T-helper 17 cell (primary cell): ENCODE measurements at regions not wholly inside any gene's neighbourhood (a gene's known extent, or its start where the extent isn't known, plus 50 kb on each side); places are given as distances from the start of the nearest gene placed in this dataset.

Experiments used
- ATAC-seq: fragments of 150-1000 bp; cut with Tn5 transposase; 2 replicates; pipeline ENCODE4 v1.10.0; 2021; ENCODE audit warnings: mild to moderate bottlenecking, moderate library complexity
- DNase-seq, 3 donors: peaks; one replicate each; pipeline versions ENCODE4 v3.0.0 to v3.0.0-alpha.2; 2020 to 2021
- H3K9me3 ChIP-seq: one replicate; pipeline ENCODE4 v1.7.0; 2013; ENCODE audit warnings: low read length, mild to moderate bottlenecking; ENCODE audit not compliant: control insufficient read depth, poor library complexity, severe bottlenecking
- H3K27ac Mint-ChIP-seq: one replicate; pipeline ENCODE4 v1.8.0; 2022; ENCODE audit warnings: mild to moderate bottlenecking, moderate library complexity, mixed read lengths
- H3K27me3 Mint-ChIP-seq: one replicate; pipeline ENCODE4 v1.8.0; 2022; ENCODE audit warnings: mixed read lengths
- H3K36me3 Mint-ChIP-seq: one replicate; pipeline ENCODE4 v1.8.0; 2022; ENCODE audit warnings: low read depth, mixed read lengths
- H3K4me1 Mint-ChIP-seq: one replicate; pipeline ENCODE4 v1.8.0; 2022; ENCODE audit warnings: mild to moderate bottlenecking, mixed read lengths
- H3K4me3 Mint-ChIP-seq: one replicate; pipeline ENCODE4 v1.8.0; 2022; ENCODE audit warnings: mild to moderate bottlenecking, moderate library complexity, mixed read lengths

DNA sequence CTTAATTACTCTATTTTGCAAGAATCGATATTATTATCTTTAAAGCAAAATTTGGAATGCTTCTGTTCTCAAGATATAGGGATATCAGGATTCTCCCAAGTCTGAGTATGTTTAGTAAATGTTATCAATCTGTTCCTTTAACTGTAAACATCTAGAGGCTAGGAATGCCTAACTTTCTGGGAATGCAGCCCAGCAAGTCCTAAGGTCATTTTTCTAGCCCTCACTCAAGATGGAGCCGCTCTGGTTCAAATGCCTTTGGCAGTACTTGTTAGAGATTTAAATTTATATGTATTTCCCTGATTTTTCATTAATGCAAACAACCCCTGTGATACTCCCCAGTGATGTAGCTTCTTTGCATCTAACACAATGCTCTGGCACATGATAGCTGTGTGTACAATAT, 623.8 kb upstream of the LCORL start:
- DNase-seq (no peak), ATAC-seq (no peak)
- no peaks in the 10 kb centered on the region for H3K27me3 Mint-ChIP-seq
- no peaks in the 10 kb centered on the region for H3K4me1 Mint-ChIP-seq
- H3K4me3 Mint-ChIP-seq: no peak overlapping the region
- H3K27ac Mint-ChIP-seq: no peak overlapping the region
- H3K36me3 Mint-ChIP-seq: no peaks in the 10 kb centered on the region
- H3K9me3 ChIP-seq: no peaks in the 10 kb centered on the region

GRCh38 chr4:18641334-18641733, 619.8 kb upstream of the LCORL start:
- Mint-ChIP-seq H3K27ac (no peak overlapping the region), H3K27me3 (peaks cover 5% of the 10 kb centered on the region)

DNA sequence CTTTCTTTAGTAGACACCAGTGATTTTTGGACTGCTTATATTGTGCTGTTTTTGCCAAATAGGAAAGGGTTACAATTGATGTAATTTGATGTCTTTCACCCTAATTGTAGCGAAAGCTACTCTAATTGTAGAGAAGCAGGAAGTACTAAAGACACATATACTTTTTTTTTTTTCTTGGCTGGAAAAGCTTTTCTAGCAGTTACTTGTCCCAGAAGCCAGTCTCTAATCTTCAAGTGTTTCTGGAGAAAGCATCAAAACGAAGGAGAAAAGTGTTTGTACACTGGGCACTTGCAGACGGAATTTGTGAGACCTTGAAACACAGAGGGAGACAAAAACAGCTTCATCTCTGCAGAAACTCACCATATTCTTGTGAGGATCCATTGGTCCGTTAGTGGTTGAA, 616.5 kb upstream of the LCORL start:
- peaks cover 5% of the 10 kb centered on the region for H3K27me3 Mint-ChIP-seq
- no peak overlapping the region for H3K27ac Mint-ChIP-seq
- ATAC-seq: no peak

More at GRCh38 chr4:18641334-18641733, 619.8 kb upstream of the LCORL start:
- no peaks in the 10 kb centered on the region for H3K36me3 Mint-ChIP-seq
- ATAC-seq (no peak), DNase-seq (no peak)
- H3K9me3 ChIP-seq: no peaks in the 10 kb centered on the region
- no peaks in the 10 kb centered on the region for H3K4me1 Mint-ChIP-seq
- H3K4me3 Mint-ChIP-seq: no peak overlapping the region

DNA sequence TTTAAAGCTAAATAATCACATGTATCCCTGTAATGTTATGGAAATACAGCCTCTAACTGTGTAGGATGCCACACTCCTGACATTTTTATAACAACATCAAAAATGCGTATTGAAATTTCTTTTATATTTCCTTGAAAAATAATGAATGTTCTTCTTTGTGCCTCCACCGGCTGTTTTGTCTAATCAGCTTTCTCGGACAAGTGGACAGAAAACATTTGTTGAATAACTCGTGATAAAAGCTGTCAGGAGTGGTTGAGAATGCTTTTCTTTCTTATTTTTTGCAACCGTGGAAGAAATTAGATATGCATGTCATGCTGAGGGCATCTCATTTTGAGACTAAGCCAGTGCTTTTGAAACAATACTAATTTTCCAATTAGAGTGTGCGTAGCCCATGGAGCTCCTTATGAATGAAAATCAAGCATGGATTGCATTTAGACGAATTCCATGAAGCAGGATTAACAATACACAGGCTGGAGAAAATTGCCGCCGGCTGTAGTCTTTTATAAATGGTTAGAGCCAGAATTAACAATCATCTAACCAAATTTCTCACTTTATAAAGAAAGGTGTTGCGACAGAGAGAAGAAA, 614.5 kb upstream of the LCORL start:
- ATAC-seq (no peak), DNase-seq (no peak)
- no peaks in the 10 kb centered on the region for H3K9me3 ChIP-seq
- no peak overlapping the region for H3K4me3 Mint-ChIP-seq
- H3K36me3 Mint-ChIP-seq: peaks cover 2% of the 10 kb centered on the region
- H3K27ac Mint-ChIP-seq: no peak overlapping the region
- peaks cover 11% of the 10 kb centered on the region for H3K27me3 Mint-ChIP-seq
- H3K4me1 Mint-ChIP-seq: no peaks in the 10 kb centered on the region

More for the DNA sequence above, 616.5 kb upstream of the LCORL start:
- H3K4me1 Mint-ChIP-seq: no peaks in the 10 kb centered on the region
- H3K4me3 Mint-ChIP-seq: no peak overlapping the region
- no peaks in the 10 kb centered on the region for H3K36me3 Mint-ChIP-seq
- DNase-seq: no peak
- H3K9me3 ChIP-seq: no peaks in the 10 kb centered on the region

GRCh38 chr4:18635531-18635930, 614.0 kb upstream of the LCORL start:
- Mint-ChIP-seq H3K27me3 (peaks cover 12% of the 10 kb centered on the region), H3K36me3 (peaks cover 2% of the 10 kb centered on the region), H3K27ac (no peak overlapping the region), H3K4me1 (no peaks in the 10 kb centered on the region), H3K4me3 (no peak overlapping the region)
- ATAC-seq: no peak
- DNase-seq: no peak
- no peaks in the 10 kb centered on the region for H3K9me3 ChIP-seq

GRCh38 chr4:18631586-18631985, 610.0 kb upstream of the LCORL start:
- Mint-ChIP-seq H3K36me3 (peaks cover 2% of the 10 kb centered on the region), H3K27me3 (peaks cover 7% of the 10 kb centered on the region), H3K4me1 (no peaks in the 10 kb centered on the region), H3K27ac (no peak overlapping the region), H3K4me3 (no peak overlapping the region)
- H3K9me3 ChIP-seq: no peaks in the 10 kb centered on the region
- ATAC-seq (no peak), DNase-seq (no peak)

DNA sequence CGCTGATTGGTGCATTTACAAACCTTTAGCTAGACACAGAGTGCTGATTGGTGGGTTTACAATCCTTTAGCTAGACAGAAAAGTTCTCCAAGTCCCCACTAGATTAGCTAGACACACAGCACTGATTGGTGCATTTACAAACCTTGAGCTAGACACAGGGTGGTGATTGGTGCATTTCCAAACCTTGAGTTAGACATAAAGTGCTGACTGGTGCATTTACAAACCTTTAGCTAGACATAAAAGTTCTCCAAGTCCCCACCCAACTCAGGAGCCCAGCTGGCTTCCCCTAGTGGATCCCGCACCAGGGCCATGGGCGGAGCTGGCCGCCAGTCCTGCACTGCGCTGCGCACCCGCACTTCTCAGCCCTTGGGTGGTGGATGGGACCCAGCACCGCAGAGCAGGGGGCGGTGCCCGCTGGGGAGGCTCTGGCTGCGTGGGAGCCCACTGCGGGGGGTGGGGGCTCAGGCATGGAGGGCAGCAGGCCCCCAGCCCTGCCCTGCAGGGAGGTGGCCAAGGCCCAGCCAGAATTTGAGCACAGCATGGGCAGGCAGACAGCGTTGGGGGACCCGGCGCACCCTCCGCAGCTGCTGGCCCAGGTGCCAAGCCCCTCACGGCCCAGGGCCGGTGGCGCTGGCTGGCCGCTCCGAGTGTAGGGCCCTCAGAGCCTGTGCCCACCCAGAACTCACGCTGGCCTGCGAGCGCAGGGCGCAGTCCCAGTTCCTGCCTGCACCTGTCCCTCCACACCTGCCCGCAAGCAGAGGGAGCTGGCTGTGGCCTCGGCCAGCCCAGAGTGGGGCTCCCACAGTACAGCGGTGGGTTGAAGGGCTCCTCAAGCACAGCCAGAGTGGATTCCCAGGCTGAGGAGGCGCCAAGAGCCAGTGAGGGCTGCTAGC, 608.9 kb upstream of the LCORL start:
- no peaks in the 10 kb centered on the region for H3K9me3 ChIP-seq
- Mint-ChIP-seq H3K4me3 (no peak overlapping the region), H3K4me1 (no peaks in the 10 kb centered on the region), H3K36me3 (peaks cover 2% of the 10 kb centered on the region), H3K27ac (no peak overlapping the region), H3K27me3 (peaks cover 7% of the 10 kb centered on the region)
- DNase-seq (no peak), ATAC-seq (no peak)

GRCh38 chr4:18627447-18628005, 606.0 kb upstream of the LCORL start:
- Mint-ChIP-seq H3K4me3 (no peak overlapping the region), H3K36me3 (peaks cover 2% of the 10 kb centered on the region), H3K27ac (no peak overlapping the region), H3K27me3 (peaks cover 7% of the 10 kb centered on the region), H3K4me1 (no peaks in the 10 kb centered on the region)
- H3K9me3 ChIP-seq: no peaks in the 10 kb centered on the region
- DNase-seq (no peak), ATAC-seq (no peak)

- Mint-ChIP-seq H3K27ac (no peak overlapping the region), H3K36me3 (peaks cover 2% of the 10 kb centered on the region)
- no peak for ATAC-seq
These were observed 605.4 kb upstream of the LCORL start for GRCh38 chr4:18626996-18627395.

GRCh38 chr4:18626366-18626765, 604.8 kb upstream of the LCORL start:
- Mint-ChIP-seq H3K4me3 (no peak overlapping the region), H3K4me1 (no peaks in the 10 kb centered on the region)
- no peak for ATAC-seq

More at GRCh38 chr4:18626996-18627395, 605.4 kb upstream of the LCORL start:
- no peaks in the 10 kb centered on the region for H3K4me1 Mint-ChIP-seq
- H3K27me3 Mint-ChIP-seq: peaks cover 7% of the 10 kb centered on the region
- no peak overlapping the region for H3K4me3 Mint-ChIP-seq
- no peak for DNase-seq
- no peaks in the 10 kb centered on the region for H3K9me3 ChIP-seq

GRCh38 chr4:18621186-18621585, 599.6 kb upstream of the LCORL start:
- Mint-ChIP-seq H3K4me3 (no peak overlapping the region), H3K36me3 (no peaks in the 10 kb centered on the region), H3K27ac (no peak overlapping the region), H3K4me1 (no peaks in the 10 kb centered on the region), H3K27me3 (peaks cover 23% of the 10 kb centered on the region)
- ATAC-seq (no peak), DNase-seq (no peak)
- H3K9me3 ChIP-seq: no peaks in the 10 kb centered on the region

More at GRCh38 chr4:18626366-18626765, 604.8 kb upstream of the LCORL start:
- H3K27ac Mint-ChIP-seq: no peak overlapping the region
- peaks cover 2% of the 10 kb centered on the region for H3K36me3 Mint-ChIP-seq
- H3K27me3 Mint-ChIP-seq: peaks cover 4% of the 10 kb centered on the region
- H3K9me3 ChIP-seq: no peaks in the 10 kb centered on the region
- no peak for DNase-seq

DNA sequence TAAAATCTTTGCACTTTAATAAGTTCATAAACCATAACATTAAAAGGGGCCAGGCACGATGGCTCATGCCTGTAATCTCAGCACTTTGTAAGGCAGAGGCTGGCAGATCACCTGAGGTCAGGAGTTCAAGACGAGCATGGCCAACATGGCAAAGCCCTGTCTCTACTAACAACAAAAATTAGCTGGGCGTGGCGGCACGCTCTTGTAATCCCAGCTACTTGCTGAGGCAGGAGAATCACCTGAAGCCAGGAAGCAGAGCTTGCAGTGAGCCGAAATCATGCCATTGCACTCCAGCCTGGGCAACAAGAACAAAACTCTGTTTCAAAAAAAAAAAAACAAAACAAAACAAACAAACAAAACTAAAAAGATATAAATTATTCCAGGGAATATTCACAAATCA, 595.2 kb upstream of the LCORL start:
- Mint-ChIP-seq H3K4me1 (no peaks in the 10 kb centered on the region), H3K27me3 (peaks cover 26% of the 10 kb centered on the region), H3K27ac (no peak overlapping the region), H3K36me3 (no peaks in the 10 kb centered on the region), H3K4me3 (no peak overlapping the region)
- H3K9me3 ChIP-seq: no peaks in the 10 kb centered on the region
- DNase-seq (no peak), ATAC-seq (no peak)

DNA sequence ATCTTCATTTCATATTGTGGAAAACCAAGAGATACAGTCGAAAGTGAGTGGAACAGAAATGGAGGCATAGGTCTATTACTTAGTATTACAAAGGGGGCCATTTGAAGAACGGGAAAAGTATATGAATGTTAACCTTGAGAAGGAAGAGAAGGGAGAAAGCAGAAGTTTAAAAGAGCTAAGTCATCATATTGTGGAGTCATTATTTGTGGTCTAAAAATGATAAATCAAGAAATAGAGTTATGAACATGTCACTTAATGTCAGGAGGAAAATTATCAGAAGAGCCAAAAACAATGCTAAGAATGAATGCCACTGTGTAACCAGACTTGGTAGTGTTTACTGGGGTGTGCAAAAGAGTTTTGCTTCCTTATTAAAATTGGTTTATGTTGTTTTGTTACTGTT, 589.5 kb upstream of the LCORL start:
- H3K9me3 ChIP-seq: no peaks in the 10 kb centered on the region
- no peak overlapping the region for H3K4me3 Mint-ChIP-seq
- peaks cover 13% of the 10 kb centered on the region for H3K27me3 Mint-ChIP-seq
- ATAC-seq (no peak), DNase-seq (no peak)
- no peaks in the 10 kb centered on the region for H3K4me1 Mint-ChIP-seq
- H3K36me3 Mint-ChIP-seq: peaks cover 3% of the 10 kb centered on the region
- peak overlapping the region; percentile 39 for H3K27ac Mint-ChIP-seq
